Epithelial cell of proximal tubule (primary cell): ENCODE measurements at regions not wholly inside any gene's neighbourhood (a gene's known extent, or its start where the extent isn't known, plus 50 kb on each side); places are given as distances from the start of the nearest gene placed in this dataset.
"Not testable (repeated sequence)": the region's sequence is repeated elsewhere in the genome, so short reads cannot be mapped to it uniquely, and the experiment has no call there.

Experiments used
- DNase-seq: peaks from one replicate; pipeline ENCODE4 v3.0.0-alpha.2; 2011; ENCODE audit warnings: low read depth
- H3K4me3 ChIP-seq: 2 replicates; pipeline ENCODE4 v1.5.1; 2011; ENCODE audit warnings: low read depth, mild to moderate bottlenecking, low read length
- TF ChIP-seq, protein P1 (sequence below): conservative IDR thresholded peaks from 2 replicates; pipeline ENCODE4 v1.5.1; 2012; ENCODE audit warnings: low read depth, mild to moderate bottlenecking, low read length

DNA sequence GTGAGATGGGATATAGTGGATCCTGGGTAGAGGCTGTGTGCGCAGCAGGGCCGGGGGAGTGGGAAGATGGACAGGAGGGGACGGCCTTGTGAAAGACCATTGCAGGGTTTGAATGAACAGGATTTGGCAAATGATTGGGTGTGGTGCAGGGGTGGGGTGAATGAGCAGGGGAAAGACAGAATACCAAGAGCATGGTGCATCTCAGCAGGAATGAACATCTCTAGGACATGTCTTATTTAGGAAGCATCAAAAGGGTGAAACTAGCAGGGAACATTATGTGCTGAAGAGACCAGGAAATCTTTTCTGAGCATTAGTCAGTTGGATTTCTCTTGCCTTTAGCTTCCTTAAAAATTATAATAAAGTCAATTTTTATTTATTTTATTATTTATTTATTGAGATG lies 60.6 kb upstream of the SLC2A1 start:
- TF ChIP-seq, protein P1, sequence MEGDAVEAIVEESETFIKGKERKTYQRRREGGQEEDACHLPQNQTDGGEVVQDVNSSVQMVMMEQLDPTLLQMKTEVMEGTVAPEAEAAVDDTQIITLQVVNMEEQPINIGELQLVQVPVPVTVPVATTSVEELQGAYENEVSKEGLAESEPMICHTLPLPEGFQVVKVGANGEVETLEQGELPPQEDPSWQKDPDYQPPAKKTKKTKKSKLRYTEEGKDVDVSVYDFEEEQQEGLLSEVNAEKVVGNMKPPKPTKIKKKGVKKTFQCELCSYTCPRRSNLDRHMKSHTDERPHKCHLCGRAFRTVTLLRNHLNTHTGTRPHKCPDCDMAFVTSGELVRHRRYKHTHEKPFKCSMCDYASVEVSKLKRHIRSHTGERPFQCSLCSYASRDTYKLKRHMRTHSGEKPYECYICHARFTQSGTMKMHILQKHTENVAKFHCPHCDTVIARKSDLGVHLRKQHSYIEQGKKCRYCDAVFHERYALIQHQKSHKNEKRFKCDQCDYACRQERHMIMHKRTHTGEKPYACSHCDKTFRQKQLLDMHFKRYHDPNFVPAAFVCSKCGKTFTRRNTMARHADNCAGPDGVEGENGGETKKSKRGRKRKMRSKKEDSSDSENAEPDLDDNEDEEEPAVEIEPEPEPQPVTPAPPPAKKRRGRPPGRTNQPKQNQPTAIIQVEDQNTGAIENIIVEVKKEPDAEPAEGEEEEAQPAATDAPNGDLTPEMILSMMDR = no peak
- DNase-seq = no peak
- H3K4me3 ChIP-seq = no peak overlapping the region

DNA sequence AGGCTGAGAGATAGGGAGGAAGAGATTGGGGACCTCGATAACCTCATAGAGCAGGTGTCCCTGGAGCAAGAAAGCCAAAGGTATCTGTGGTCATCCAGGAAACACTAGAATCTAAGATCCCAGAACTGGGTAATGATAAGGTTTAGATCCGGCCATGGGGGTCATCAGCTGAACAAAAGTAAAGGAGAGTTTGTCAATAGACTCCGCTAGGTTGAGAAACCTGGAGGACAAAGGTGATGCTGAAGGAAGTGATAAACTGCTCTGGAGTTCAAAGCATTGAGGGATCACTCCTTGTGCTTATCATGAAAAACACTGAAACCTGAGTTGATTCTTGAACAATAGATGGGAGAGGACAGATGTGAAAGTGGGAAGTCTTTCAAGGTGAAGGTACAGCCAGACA lies 59.5 kb upstream of the SLC2A1 start:
- no peak overlapping the region for H3K4me3 ChIP-seq
- DNase-seq = no peak
- TF ChIP-seq, protein P1 = no peak

DNA sequence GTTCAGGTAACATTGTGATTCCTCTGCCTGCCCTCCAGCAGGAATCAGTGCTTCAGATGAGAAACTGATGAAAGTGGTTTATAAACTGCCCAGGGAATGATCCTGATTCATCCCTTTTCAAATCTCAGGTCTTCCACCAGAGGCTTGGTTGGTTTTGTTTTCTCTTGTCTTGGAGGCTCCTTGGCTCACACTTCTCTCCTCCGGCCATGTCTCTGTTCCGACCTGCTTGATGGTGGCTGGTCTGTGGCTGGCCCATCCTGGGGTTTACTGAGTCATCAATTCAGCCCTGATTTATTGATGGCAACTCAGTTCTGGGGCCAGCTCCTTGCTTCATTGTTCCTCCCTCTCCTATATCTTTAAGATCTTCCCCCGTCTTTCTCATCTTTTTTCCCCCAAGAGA lies 56.6 kb upstream of the SLC2A1 start:
- TF ChIP-seq, protein P1 = no peak
- no peak overlapping the region for H3K4me3 ChIP-seq
- DNase-seq = no peak

DNA sequence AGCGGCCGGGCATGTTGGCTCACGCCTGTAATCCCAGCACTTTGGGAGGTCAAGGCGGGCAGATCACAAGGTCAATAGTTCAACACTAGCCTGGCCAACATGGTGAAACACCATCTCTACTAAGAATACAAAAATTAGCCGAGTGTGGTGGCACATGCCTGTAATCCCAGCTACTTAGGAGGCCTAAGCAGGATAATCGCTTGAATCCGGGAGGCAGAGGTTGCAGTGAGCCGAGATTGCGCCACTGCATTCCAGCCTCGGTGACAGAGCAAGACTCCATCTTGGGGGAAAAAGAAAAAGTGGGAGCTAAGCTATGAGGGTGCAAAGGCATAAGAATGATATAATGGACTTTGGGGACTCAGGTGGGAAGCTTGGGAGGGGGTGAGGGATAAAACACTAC lies 55.9 kb upstream of the SLC2A1 start:
- not testable (repeated sequence) for DNase-seq

DNA sequence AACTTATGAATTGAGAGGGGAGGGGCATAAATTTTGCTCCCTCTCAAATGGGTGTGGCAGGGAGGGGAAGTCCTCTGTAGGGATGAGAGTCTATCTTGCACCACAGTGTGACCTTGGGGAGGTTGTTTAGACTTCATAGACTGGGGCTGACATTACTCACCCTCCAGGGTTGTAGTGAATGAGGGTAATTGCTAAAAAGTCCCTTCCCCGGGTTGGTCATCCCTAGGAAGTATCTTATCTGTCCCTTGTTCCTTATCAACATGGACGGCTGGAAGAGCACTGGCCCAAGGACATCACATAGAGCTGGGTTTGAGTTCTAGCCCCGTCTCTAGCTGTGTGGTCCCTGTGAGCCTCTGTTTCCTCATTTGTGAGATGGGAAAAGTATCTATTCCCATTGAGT lies 52.4 kb upstream of the SLC2A1 start:
- DNase-seq = no peak
- no peak overlapping the region for H3K4me3 ChIP-seq
- TF ChIP-seq, protein P1 = no peak

More for the DNA sequence above, 55.9 kb upstream of the SLC2A1 start:
- H3K4me3 ChIP-seq = not testable (repeated sequence)

DNA sequence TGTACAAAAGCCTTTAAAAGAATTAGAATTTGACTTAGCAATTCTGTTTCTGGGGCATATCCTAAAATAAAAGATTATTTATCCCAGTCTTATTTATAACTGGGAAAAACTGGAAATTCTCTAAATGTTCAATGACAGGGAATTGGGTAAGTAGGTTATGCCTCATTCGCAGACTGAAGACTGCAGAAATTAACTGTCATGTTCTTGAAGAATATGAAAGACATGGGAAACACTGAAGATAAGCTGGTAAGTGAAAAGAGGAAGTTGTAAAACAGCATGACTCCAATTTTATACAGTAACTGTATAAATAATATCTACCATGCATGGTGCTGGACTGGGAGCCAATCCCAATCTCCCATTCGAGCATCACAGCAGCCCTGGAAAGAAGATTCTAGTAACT lies 50.6 kb upstream of the SLC2A1 start:
- TF ChIP-seq, protein P1 = no peak
- H3K4me3 ChIP-seq = no peak overlapping the region
- DNase-seq = no peak

DNA sequence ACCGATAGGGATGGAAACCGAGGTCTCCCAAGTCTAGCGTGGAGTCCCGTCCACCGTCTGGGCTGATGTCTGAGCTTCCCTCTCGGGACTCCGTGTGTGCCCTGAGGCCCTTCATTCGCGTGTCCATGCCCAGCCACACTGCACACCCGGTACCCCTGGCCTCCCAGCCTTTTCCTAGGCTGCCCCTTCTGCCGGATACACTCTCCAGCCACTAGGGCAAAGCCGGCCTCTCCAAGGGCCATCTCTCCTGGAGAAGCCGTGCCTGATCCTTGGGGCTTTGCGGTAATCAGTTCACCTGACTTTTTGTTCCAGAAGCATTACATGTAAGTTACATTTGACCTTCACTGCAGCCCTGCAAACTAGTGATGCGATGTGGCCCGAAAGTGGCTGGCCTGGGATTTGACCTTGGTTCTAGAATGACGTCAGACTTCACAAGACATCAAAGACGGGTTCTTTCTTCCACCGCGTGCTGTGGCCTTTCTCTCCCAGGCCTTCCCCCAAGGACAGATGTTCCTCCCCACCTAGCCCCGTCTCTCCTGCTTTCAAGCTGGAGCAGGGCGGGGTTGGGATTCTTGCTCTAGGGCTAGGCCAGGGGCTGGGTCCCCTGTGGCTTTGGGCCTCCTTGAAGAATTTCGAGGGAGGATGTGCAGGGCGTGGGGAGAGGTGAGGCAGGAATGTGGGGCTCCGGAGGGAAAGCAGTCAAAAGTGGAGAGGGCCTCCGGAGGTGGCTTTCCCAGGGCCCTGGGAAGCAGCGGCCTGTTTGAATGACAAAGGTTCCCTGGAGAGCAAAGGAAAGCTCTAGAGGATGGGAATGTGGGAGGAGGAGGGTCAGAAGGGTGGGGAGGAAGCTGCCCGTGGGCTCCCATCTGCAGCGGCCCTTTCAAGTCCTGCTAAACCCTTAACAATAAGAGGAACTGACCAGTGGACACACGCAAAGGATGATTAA lies 49.7 kb upstream of the SLC2A1 start:
- TF ChIP-seq, protein P1 = no peak
- no peak overlapping the region for H3K4me3 ChIP-seq
- DNase-seq = no peak
